ENCODE measurements at regions not wholly inside any gene's neighbourhood (a gene's known extent, or its start where the extent isn't known, plus 50 kb on each side); places are given as distances from the start of the nearest gene placed in this dataset.
A peak's percentile ranks its signal among the peaks of the same experiment; 100 is the strongest.
"Not testable (repeated sequence)": the region's sequence is repeated elsewhere in the genome, so short reads cannot be mapped to it uniquely, and the experiment has no call there.

DNA sequence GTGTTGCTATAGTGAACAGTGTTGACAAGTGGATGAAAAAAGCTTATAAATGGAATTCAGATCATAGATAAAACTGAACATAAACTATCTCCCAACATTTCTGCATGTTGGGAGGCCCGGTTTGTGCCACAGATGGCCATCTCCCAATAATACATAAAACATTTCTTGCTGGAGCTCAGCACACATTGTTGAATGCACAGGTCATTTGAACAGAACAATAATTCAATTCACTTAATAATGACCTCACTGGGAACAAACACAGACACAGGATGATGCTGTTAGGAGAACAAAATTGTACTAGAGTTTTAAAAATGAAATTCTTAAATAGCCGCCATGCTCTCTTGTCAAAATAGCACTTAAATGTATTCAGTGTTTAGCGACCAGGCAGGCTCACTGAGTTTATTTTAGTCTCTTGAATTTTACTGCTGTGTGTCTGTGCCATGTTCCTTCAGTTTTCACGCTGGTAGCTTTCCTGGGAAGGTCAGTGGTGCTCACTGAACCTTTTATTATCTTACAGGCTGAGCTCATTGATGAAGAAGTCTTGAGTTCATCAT lies 85.0 kb upstream of the SSBP2 start:
- Mint-ChIP-seq H3K9me3 (no peaks in the 10 kb centered on the region), H3K4me3 (no peak overlapping the region), H3K4me1 (peaks cover 5% of the 10 kb centered on the region), H3K27me3 (no peaks in the 10 kb centered on the region), H3K27ac (no peak overlapping the region), H3K36me3 (ENCODE audit: low read depth) (no peaks in the 10 kb centered on the region)
- DNase-seq, result no peak
- POLR2A ChIA-PET, result no interaction called here
- CTCF ChIA-PET, result interaction anchor here (1.3 to 1.5 kb wide), 2 partner anchors 8 to 11 kb away, joined by 3 to 4 read pairs; no protein-coding TSS in a partner anchor

- Mint-ChIP-seq H3K4me1 (peaks cover 5% of the 10 kb centered on the region), H3K27ac (no peak overlapping the region), H3K4me3 (no peak overlapping the region), H3K9me3 (no peaks in the 10 kb centered on the region), H3K27me3 (no peaks in the 10 kb centered on the region), H3K36me3 (ENCODE audit: low read depth) (no peaks in the 10 kb centered on the region)
- POLR2A ChIA-PET, result no interaction called here
- CTCF ChIA-PET, result interaction anchor here (1.3 kb wide), 1 partner anchor 23 kb away, joined by 5 read pairs; no protein-coding TSS in a partner anchor
- DNase-seq, result no peak
Measured at GRCh38 chr5:81834021-81834660, 83.2 kb upstream of the SSBP2 start.

DNA sequence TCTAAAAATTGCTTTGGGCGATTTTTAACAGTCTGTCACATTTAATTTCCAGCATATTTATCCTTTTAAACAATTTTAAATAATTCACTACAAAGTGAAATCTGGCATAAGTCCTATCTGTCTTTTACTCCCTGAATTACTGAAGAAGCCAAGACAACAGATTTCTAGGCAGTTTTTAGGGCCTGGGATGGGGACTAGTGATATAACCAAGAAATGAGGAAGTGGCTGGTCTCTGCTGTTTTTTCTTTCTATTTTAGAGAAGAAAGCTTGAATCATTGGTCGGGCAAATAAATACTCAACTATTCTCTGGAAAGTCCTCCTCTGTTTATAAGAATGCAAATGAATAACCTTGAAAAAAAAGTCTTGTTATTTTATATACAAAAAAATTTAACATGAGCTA lies 79.7 kb upstream of the SSBP2 start:
- Mint-ChIP-seq H3K4me3 (no peak overlapping the region), H3K27me3 (no peaks in the 10 kb centered on the region), H3K36me3 (ENCODE audit: low read depth) (no peaks in the 10 kb centered on the region), H3K27ac (no peak overlapping the region), H3K4me1 (no peaks in the 10 kb centered on the region), H3K9me3 (no peaks in the 10 kb centered on the region)
- POLR2A ChIA-PET, result no interaction called here
- CTCF ChIA-PET, result interaction anchor here (1.3 kb wide), 1 partner anchor 8 kb away, joined by 3 read pairs; no protein-coding TSS in a partner anchor
- no peak for DNase-seq

DNA sequence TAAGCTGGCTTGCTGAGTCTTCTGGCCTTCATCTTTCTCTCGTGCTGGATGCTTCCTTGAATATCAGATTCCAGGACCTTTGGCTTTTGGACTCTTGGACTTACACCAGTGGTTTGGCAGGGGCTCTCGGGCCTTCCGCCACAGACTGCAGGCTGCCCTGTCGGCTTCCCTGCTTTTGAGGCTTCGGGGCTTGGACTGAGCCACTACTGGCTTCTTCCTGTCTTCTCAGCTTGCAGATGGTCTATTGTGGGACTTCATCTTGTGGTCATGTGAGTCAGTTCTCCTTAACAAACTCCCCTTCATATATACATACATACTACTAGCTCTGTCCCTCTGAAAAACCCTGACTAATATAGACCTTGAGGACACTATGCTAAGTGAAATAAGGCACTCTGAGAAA lies 78.3 kb upstream of the SSBP2 start:
- Mint-ChIP-seq H3K4me3 (no peak overlapping the region), H3K27me3 (no peaks in the 10 kb centered on the region), H3K27ac (no peak overlapping the region), H3K9me3 (no peaks in the 10 kb centered on the region), H3K4me1 (no peaks in the 10 kb centered on the region), H3K36me3 (ENCODE audit: low read depth) (no peaks in the 10 kb centered on the region)
- DNase-seq, result no peak
- CTCF ChIA-PET, result interaction anchor here (0.9 kb wide), 1 partner anchor 9 kb away, joined by 3 read pairs; no protein-coding TSS in a partner anchor
- POLR2A ChIA-PET, result no interaction called here

DNA sequence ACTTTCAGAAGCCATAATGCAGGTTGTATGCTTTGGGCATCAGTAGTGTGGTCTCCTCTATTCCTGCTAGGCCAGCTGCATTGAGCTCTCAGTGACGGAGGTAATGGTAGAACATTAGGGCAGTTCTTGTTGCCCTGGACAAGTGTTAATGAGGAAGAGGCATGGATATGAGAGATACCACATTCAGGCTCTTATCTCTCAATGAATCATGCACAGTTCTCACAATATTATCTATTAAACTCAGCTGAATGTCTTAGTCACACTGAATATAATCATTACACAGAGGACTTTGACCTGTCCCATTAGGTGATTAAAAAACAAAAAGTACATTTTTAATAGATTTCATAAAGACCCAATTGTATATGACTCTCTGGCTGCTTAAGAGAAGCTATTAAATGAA lies 76.6 kb upstream of the SSBP2 start:
- Mint-ChIP-seq H3K4me3 (no peak overlapping the region), H3K4me1 (no peaks in the 10 kb centered on the region), H3K9me3 (no peaks in the 10 kb centered on the region), H3K36me3 (ENCODE audit: low read depth) (no peaks in the 10 kb centered on the region), H3K27me3 (no peaks in the 10 kb centered on the region), H3K27ac (no peak overlapping the region)
- no peak for DNase-seq
- ChIA-PET CTCF (interaction anchor here (0.7 to 1.2 kb wide), 4 partner anchors 9 to 593 kb away, joined by 3 to 5 read pairs (median 4); no protein-coding TSS in a partner anchor), POLR2A (no interaction called here)

- ChIA-PET CTCF (interaction anchor here (1.3 kb wide), 1 partner anchor 25 kb away, joined by 3 read pairs; no protein-coding TSS in a partner anchor), POLR2A (no interaction called here)
- DNase-seq, result no peak
- Mint-ChIP-seq H3K4me1 (no peaks in the 10 kb centered on the region), H3K36me3 (ENCODE audit: low read depth) (no peaks in the 10 kb centered on the region), H3K4me3 (no peak overlapping the region), H3K27ac (no peak overlapping the region), H3K9me3 (no peaks in the 10 kb centered on the region), H3K27me3 (no peaks in the 10 kb centered on the region)
Measured at GRCh38 chr5:81826128-81826527, 75.2 kb upstream of the SSBP2 start.

DNA sequence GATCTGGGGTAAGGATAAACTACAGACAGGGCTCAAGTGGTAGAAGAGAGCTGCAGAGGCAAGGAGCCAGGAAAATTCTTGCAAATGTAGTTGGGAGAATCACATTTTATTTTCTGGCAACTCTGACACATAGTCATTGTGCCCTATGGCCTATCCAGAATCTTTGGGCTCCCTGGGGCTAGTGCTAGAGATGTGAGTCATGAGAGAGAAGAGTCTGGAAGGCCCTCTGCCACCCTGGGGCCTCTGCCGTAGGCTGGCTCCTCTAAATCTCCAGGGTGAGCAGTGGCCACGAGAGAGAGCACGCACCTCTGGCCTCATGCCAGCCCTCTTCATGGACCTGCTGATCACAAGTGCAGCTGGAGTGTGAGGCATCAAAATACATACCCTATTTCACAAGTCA lies 74.3 kb upstream of the SSBP2 start:
- CTCF ChIA-PET, result interaction anchor here (1.3 kb wide), 1 partner anchor 26 kb away, joined by 3 read pairs; no protein-coding TSS in a partner anchor

DNA sequence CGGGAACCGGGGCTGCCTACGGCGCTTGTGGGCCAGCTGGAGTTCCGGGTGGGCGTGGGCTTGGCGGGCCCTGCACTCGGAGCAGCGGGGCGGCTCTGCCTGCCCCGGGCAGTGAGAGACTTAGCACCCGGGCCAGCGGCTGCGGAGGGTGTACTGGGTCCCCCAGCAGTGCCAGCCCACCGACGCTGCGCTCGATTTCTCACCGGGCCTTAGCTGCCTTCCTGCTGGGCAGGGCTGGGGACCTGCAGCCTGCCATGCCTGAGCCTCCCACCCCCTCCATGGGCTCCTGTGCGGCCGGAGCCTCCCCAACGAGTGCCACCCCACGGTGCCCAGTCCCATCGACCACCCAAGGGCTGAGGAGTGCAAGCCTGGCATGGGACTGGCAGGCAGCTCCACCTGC lies 72.8 kb upstream of the SSBP2 start:
- peaks cover 20% of the 10 kb centered on the region for H3K4me1 Mint-ChIP-seq
- H3K27ac Mint-ChIP-seq; DNase-seq; H3K27me3 Mint-ChIP-seq; H3K9me3 Mint-ChIP-seq; H3K4me3 Mint-ChIP-seq; H3K36me3 Mint-ChIP-seq (ENCODE audit: low read depth); POLR2A ChIA-PET: not testable (repeated sequence)
- CTCF ChIA-PET, result interaction anchor here (1.1 to 2.0 kb wide), 2 partner anchors 9 to 14 kb away, joined by 3 to 4 read pairs; no protein-coding TSS in a partner anchor

More for the DNA sequence above, 74.3 kb upstream of the SSBP2 start:
- no peak for DNase-seq
- POLR2A ChIA-PET, result no interaction called here
- Mint-ChIP-seq H3K4me1 (peaks cover 7% of the 10 kb centered on the region), H3K9me3 (peaks cover 2% of the 10 kb centered on the region), H3K27me3 (no peaks in the 10 kb centered on the region), H3K4me3 (no peak overlapping the region), H3K36me3 (ENCODE audit: low read depth) (peaks cover 2% of the 10 kb centered on the region), H3K27ac (no peak overlapping the region)

- ChIA-PET POLR2A (no interaction called here), CTCF (no interaction called here)
- Mint-ChIP-seq H3K4me3 (no peak overlapping the region), H3K27me3 (no peaks in the 10 kb centered on the region), H3K36me3 (ENCODE audit: low read depth) (peaks cover 4% of the 10 kb centered on the region), H3K27ac (no peak overlapping the region), H3K4me1 (peaks cover 37% of the 10 kb centered on the region), H3K9me3 (peaks cover 7% of the 10 kb centered on the region)
- no peak for DNase-seq
Measured at GRCh38 chr5:81820863-81821262, 70.0 kb upstream of the SSBP2 start.

DNA sequence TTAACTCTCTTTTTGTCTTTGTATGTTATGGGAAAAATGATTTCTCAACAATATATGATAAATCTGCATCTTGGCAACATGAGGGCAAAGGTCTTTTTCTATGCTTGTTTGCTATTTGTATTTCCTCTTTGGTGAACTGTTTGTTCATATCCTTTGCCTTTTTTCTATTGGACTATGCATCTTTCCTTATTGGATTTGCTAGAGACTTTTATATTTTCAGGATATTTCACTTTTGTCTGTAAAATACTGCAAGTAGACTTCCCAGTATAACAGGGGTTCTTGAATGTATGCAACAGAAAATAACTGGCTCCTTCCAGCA lies 69.4 kb upstream of the SSBP2 start:
- Mint-ChIP-seq H3K4me3 (no peak overlapping the region), H3K9me3 (peaks cover 7% of the 10 kb centered on the region), H3K4me1 (peaks cover 37% of the 10 kb centered on the region), H3K36me3 (ENCODE audit: low read depth) (peaks cover 4% of the 10 kb centered on the region), H3K27me3 (no peaks in the 10 kb centered on the region), H3K27ac (peak overlapping the region; percentile 33)
- ChIA-PET POLR2A (no interaction called here), CTCF (no interaction called here)
- DNase-seq, result no peak

GRCh38 chr5:81819556-81820317 lies 68.8 kb upstream of the SSBP2 start:
- POLR2A ChIA-PET, result no interaction called here
- Mint-ChIP-seq H3K36me3 (ENCODE audit: low read depth) (peaks cover 4% of the 10 kb centered on the region), H3K27me3 (no peaks in the 10 kb centered on the region), H3K27ac (peak overlapping the region; percentile 54), H3K4me1 (peaks cover 37% of the 10 kb centered on the region), H3K9me3 (peaks cover 7% of the 10 kb centered on the region), H3K4me3 (no peak overlapping the region)
- CTCF ChIA-PET, result no interaction called here
- DNase-seq, result no peak

GRCh38 chr5:81817980-81818379 lies 67.1 kb upstream of the SSBP2 start:
- H3K27me3 Mint-ChIP-seq, result peaks cover 7% of the 10 kb centered on the region
- H3K9me3 Mint-ChIP-seq, result peaks cover 7% of the 10 kb centered on the region
- peak overlapping the region; percentile 43 for H3K27ac Mint-ChIP-seq
- no peak overlapping the region for H3K4me3 Mint-ChIP-seq
- H3K36me3 Mint-ChIP-seq (ENCODE audit: low read depth), result peaks cover 4% of the 10 kb centered on the region
- peak; percentile 30 for DNase-seq
- CTCF ChIA-PET, result no interaction called here
- H3K4me1 Mint-ChIP-seq, result peaks cover 37% of the 10 kb centered on the region
- POLR2A ChIA-PET, result no interaction called here

DNA sequence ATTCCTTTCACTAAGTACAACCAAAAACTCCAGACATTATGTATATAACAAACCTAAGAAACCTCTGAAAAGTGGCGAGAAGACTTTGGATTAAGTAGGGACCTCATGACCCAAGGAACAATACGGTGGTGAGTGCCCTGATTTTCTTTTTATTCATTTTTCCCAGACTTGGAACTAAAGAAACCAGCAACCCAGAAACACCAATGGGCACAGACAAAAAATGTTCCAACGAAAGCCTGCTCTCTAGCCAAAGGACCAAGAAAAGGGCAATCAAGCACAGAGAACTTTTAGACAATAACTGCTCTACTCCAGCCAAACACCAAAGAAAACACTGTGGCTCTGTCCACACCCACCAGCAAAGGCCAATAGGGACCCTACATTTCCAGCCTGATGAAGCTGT lies 66.2 kb upstream of the SSBP2 start:
- peak overlapping the region; percentile 33 for H3K27ac Mint-ChIP-seq
- no peak for DNase-seq
- peaks cover 4% of the 10 kb centered on the region for H3K36me3 Mint-ChIP-seq (ENCODE audit: low read depth)
- ChIA-PET CTCF (no interaction called here), POLR2A (no interaction called here)
- H3K9me3 Mint-ChIP-seq, result peaks cover 7% of the 10 kb centered on the region
- H3K4me1 Mint-ChIP-seq, result peaks cover 37% of the 10 kb centered on the region
- no peak overlapping the region for H3K4me3 Mint-ChIP-seq
- peaks cover 7% of the 10 kb centered on the region for H3K27me3 Mint-ChIP-seq
